HG02938 (cell line): ENCODE measurements at regions not wholly inside any gene's neighbourhood (a gene's known extent, or its start where the extent isn't known, plus 50 kb on each side); places are given as distances from the start of the nearest gene placed in this dataset.
"Not testable (repeated sequence)": the region's sequence is repeated elsewhere in the genome, so short reads cannot be mapped to it uniquely, and the experiment has no call there.

Source experiments
- ATAC-seq: cut with Tn5 transposase; IDR thresholded peaks from one replicate; pipeline ENCODE4 v1.9.1; 2021; ENCODE audit warnings: mild to moderate bottlenecking, moderate library complexity; ENCODE audit not compliant: unreplicated experiment

DNA sequence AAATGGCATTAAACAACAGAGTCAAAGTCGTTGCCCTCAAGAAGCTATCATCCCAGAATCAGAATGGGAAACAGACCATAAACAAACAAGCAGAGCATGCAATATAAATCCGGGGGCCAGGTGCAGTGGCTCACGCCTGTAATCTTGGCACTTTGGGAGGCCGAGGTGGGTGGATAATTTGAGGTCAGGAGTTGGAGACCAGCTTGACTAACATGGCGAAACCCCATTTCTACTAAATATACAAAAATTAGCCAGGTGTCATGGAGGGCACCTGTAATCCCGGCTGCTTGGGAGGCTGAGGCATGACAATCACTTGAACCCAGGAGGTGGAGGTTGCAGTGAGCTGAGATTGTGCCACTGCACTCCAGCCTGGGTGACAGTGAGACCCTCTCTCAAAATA, 249.8 kb downstream of the CYRIA start:
- ATAC-seq, result not testable (repeated sequence)

DNA sequence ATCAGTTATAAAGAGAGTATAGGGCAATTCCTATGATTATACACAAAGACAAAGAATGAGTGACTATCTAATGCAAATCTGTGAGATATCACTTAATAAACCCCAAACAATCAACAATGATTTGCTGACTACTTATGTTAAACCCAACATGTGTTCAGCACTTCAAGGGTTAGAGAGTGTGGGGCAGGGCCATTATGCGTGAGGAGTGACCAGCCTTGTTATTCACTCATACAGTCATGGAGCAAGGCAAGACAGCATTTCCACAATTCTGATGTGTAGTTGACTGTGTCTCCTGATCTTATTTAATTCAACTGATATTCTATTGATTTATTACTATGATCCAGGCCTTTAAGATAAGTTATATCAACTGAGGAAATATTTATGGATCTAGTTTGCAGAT, 251.7 kb downstream of the CYRIA start:
- ATAC-seq, result no peak

DNA sequence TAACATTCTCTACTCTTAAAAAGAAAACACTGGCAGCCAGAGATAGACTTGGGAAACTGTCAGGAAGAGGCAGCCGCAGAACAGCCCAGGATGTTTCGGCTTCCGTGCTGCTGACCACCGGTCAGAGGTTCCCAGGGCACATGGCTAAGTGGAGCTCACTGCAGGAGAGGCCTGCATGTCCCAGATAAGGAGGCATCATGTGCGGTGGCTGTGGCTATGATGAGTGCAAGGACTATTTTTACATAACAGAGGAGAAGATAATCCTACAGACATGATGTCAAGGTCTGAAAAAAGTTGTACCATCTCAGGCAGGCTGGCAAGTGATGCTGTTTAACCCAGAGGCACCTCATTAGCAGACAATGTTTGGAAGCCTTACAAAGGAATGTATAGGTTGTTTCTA, 252.3 kb downstream of the CYRIA start:
- no peak for ATAC-seq

DNA sequence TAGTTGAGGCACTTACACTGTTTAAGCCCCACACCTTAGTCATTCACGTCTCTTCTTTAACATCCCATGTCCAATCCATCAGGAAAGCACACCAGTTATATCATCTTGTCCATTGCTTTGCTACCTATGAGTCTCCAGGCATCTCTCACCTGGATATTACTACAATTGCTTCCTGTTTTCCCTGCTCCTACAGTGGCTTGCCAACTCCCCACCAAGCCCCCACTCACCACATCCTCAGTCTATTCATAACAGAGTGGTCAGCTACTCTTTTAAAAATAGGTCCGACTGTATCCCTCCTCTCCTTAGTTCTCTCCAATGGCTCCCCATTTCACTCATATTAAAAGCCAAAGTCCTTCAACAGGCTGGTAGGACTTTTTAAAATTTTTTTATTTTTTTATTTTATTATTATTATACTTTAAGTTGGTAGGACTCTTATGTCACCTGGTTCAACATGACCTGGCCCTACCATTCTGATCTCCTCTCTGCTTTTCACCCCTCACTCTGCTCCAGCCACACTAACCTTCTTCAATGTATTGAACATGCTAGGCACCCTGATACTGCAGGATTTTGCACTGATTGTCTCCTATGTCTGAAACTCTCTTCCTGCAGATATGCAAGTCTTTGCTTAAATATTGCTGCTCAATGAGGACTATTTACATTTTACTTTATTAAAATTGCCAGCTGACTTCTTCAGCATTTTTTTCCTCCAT, 253.2 kb downstream of the CYRIA start:
- no peak for ATAC-seq

DNA sequence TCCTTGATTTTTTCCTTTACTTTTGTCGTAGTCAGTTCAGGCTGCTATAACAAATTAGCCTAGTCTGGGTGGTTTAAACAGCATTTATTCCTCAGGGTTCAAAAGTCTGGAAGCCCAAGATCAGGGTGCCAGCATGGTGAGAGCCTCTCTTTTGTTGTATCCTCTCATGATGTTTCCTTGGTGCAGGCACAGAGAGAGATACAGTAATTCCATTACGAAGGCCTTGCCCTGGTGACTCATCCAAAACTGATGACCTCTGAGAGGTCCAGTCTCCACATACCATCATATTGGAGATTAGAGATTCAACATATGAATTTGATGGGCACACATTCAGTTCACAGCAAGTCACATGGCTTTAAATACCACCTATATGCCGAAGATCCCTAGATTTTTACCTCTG, 253.8 kb downstream of the CYRIA start:
- no peak for ATAC-seq

DNA sequence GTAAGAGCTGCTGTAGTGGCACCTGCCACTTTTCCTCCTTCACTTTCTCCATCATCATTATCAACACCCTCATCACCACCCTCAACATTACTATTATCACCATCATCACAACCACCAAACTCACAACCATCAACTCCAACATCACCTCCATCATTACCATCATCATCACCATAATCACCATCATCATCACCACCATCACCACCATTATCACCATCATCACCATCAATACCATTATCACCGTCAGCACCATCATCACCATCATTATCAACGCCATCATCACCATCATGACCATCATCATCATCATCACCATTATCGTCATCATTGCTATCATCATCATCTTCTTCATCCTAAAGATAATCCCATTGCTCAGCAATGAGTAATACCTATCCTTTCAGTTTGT, 255.8 kb downstream of the CYRIA start:
- ATAC-seq, result no peak

DNA sequence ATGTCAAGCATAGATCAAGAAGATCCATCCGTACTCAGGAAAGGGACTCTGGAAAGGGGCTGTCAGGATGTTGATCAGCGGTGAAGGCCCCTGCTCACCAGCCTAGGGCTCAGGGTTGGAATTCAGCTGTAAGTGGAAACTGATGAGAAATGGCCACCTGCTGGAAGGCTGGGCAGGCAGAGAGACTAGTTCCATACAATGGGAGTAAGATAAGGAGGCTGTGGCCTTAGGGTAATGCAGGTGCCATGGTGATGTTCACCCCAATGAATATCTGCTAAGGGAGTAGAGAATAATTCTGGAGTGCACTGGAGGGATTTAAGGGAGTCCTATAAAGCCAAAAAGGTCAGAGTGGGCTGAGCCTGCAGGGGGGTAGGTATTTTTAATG, 256.6 kb downstream of the CYRIA start:
- ATAC-seq, result no peak

DNA sequence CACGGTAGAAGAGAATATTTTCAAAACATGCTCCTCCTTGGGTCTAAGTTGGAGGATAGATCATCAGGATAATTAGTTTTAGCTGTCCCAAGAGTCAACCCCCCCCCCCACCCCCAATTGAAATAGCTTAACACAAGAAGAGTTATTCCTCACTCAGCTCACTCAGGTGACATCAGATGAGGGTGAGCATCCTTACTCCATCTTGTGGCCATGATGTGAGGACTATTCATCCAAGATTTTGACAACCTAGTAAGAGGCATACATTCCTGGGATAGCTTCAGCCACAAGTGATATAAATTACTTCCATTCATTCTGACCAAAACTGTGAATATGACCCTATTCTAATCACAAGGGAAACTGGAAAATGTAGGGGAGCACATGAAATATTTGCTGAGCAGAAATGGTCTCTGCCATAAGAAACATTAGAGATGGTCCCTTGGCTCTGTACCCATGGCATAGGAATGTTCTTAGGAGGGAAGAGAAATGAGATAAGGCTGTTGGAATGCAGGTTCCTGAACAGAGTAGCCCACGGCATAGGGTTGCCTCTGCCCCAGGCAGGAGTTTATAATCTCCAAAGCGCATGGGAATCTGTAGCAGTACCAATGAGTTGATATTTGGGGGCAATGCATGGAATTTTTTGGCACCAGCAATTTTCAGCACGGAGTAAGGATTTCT, 257.2 kb downstream of the CYRIA start:
- no peak for ATAC-seq

DNA sequence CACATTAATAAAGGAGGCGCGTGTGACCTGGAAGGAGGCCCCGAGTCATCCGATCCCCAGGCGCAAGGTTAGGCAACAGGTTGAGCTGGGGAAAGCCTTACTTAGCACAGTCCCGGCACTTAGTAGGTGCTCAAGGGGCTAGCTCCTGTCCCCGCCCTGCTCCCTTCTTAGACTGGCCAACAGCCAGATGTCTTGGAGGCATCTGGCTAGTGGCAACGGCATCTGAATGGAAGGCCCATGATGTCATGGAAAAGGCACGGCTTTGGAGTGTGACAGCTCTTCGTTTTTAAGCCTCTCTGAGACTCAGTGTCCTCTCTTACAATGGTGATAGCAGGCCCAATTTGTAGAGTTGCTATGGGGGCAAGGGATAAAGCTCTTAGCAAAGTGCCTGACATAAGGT, 258.3 kb downstream of the CYRIA start:
- ATAC-seq, result no peak

DNA sequence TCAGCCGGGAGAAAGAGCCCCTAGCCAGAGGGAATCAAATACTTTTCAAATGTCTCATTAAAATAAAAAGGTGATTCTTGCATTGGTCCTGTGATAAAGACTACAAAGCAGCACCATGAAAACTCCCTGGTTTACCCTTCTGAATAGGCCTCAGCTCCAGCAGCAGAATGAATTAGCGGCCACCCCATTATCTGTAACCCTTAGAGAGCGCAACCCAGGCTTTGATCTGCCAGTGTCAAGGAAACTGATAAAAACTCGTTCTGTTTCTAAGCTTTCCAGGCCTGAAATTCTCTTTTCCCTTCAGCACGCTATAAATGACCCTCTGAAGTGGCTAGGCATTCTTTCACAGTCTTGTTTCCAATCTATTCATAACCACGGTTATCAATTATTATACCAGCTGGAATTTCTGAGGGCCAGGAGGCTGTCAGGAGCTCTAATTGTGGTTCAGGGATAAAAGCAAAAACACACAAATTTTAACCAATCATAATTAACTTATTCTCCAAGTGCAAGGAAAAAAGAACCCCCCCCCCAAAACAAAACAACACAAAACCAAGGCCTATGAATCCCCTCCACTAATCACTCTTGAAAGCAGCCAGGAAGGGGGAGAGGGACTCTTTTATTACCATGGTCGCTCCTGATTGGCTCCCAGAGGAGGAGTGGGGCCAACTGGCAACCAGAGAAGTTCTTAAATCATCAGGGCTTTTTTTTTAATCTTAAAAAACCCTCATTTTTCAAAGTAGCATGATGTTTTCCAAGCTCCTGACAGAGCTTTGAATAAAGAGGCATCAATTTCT, 258.9 kb downstream of the CYRIA start:
- ATAC-seq, result no peak

DNA sequence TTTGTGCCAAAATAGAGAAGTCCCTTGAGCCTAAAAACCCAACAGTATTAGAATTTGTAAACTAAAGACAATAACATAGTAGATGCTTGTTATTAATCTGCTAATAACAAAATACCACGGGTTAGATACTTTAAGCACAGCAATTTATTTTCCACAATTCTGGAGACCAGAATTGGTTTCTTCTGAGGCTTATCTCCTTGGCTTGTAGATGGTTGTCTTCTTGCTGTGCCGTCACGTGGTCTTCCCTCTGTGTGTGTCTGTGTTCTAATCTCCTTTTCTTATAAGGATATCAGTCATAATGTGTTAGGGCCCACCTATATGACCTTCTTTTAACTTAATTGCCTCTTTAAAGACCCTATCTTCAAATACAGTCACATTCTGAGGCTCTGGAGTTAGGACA, 260.1 kb downstream of the CYRIA start:
- no peak for ATAC-seq

DNA sequence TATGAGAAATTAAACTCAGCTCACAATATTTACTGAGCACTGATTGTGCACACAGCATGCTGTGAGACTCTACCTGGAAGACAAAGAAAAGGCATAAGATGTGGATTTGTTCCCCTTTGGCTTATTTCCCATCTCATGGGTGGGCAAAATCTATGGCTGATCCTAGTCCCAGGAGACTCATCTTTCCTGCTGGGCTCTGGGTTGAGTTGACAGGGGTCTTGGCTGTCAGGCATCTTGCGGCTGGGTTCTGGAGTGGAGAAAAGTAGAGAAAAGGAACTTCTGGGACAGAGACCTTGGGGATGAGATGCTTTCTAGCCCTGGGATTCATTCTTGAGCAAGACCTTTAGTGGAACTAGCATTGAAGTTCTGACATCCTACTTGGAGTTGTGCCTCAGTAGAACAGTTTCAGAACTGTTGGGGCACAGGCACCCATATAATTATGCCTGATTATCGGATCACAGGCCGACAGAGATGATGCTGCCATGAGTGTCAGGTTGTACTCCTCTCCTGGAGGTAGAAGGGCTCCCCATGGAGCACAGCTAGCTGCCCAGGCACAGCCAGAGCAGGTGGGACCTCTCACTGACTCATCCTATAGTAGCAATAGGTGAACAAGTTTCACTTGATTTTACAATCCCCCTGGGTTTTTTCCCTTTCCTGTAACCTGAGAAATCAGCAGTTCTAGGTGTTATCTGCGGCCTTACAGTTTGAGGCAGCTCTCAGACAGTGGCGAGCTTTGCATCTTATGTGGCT, 260.9 kb downstream of the CYRIA start:
- ATAC-seq, result no peak

DNA sequence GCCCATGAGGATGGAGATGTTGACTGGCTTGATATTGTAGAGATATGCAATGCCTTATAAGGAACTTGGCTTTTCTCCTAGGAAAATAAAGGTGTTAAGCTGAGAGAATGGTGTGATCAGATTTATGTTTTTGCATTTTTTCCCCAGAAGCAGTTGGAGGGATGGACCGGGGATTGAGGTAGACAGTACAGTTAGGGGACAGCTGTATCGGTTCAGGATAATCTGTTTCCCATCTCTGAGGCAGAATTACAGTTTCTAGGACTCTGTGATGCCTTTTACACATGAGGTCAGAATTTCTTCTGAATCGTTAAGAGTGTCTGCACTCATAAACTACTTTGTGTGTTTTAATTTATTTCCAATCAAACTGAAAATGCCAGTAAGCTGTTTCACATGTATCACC, 261.5 kb downstream of the CYRIA start:
- no peak for ATAC-seq

DNA sequence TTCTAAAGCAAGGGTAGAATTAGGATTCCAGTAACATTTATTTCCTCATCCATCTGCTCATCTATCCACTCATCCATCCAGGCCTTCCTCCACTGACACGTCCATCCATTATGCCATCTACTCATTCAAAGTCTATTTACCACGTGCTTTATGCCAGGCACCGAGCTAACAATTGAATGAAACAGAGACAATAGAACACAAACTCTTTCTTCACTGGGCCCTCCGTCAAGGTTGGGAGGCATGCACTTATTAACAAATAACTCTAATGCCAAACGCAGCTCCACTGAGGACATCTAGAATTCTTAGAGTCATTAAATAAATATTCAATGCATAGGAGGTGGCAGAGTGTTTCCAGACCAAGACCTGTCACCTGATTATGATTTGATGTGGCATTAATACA, 262.7 kb downstream of the CYRIA start:
- ATAC-seq, result no peak

DNA sequence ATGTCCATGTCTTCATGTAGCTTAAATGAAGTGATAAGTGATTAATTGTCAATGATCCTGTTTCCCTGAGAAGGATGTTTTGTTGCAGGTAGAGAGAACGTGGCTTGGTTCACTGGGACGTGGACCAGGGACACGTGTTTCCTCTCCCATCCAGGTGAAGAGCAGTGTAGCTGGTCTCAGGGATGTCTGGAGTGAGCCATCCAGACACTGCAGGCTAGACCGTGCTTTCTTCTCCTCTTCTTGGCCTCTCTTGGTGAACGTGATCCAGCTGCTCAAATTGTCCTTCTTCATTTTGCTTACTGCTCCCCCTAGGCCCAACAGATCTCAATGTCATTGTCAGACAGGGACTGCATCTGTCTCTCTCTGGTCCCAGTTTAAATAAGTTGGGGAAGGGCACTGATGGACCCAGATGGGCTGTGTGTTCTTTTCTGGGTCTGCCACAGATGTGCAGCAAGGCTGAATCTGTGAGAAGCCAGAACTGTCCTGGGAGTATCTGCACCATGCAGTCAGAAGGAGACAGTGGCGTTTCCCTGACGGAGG, 263.8 kb downstream of the CYRIA start:
- ATAC-seq, result no peak

DNA sequence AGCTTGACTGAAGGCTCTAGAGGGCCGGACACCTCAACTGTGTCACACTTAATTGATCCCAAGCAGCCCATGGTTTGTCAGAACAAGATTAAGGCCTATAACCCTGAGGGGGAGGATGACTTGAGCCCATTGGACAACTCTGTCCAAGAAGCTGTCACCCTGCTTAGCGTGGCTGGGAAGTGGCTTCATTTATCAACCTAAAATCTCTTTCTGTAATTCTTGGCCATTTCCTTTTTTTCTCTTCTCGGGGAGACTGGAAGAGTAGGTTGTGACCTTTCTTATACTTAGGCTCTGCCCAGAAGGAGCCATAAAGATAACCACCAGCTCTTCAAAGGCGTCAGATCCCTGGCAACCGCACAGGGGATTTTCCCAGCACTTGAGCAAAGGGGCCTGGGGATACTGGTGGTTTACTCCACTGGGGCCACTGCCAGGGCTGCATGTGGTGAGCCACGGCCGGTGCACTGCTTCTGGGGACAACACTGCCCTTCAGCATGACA, 265.5 kb downstream of the CYRIA start:
- no peak for ATAC-seq

DNA sequence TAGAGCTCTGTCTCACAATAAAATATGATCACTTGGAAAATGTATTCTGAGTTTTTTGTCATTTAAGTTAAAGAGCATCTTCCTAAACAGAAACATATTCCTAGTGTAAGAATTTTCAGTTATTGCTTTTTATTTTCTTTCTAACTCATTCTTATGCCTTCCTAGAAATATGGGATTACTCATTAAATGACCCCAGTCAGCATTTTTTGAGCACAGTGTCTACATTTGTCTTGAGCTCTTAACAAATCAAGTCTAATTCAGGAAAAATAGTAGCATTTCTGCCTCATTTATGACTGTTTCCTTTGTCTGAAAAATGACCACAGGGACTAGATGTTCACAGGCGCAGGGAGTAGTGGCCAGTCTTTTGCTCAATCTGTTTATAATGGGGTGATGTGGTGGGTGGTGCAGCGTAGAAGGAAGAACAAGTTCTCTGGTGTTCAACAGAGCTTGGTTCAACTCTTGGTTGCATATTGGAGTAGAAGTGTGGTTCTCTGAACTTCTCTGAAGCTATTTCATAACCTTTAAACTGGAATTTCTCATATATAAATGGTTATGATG, 267.1 kb downstream of the CYRIA start:
- ATAC-seq, result no peak

DNA sequence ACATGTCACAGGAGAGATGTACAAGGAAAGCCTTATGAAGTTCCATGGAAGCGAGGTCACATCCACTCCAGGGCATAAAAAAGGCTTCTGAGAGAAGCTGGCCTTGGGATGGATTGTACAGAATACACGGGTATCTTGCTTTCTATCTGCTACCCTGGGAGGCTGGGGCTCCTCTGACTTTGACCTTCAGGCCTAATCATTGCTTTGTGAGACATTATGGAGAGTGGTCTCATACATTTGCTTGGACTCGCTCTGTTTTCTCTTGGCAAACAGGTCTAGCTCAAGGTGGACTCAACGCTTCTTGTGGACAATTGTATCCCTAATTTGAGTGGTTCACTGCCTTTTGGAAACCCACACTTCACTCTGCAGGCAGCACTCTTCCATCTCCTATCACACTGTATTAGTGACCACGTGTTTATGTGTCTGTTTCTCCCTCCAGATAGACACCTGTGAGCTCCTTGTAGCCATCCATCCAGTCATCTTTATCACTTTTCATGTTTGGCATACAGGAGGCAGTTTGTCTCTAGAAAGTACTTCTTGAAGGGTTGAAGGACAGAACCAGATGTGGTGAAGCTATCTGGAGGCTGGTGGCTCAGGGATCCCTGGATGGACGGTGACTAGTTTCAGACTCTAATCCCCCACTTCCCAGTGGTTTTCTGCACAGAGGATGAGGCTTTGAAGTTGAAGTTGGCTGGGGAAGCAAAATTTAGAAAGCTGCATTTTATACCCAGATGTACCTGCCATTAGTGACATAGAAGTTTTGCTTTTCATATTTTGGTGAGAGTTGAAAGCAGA, 267.8 kb downstream of the CYRIA start:
- no peak for ATAC-seq

DNA sequence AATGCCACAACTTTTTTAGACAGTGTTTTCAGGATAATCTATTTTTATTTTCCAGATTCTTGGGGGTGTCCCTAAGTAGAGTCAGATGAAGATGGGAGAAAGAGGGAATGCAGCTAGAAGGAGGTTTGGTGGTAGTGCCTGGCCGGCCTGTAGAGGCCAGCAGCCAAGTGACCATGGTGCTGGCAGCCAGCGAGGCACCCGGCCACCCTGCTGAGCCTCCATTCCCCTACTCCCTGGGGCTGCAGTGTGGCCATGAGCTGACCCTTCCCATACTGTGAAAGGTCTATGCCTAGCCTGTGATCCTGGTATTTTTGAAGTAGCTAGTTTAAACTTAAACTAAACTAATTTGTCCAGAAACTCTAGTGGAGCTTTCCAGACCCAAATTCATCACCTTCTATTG, 268.6 kb downstream of the CYRIA start:
- ATAC-seq, result no peak

DNA sequence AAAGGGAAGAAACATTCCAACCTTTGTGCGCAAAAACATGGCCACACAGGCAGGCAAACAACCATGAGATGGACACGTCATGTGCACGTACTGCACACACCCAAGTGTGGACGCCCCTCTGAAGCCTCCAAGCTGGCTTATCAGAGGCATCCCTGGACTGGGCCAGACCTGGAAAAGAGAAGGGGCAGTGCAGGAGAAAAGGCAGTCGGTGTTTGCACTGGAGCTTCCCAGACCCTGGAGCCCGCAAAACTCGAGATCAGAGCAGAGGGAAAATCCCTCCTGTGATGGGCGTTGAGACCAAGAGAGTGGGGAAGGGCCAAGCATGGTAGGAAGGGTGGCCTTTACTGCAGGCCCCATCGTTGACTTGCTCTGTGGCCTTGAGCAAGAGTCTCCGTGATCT, 269.5 kb downstream of the CYRIA start:
- no peak for ATAC-seq
